ENCODE measurements at regions not wholly inside any gene's neighbourhood (a gene's known extent, or its start where the extent isn't known, plus 50 kb on each side); places are given as distances from the start of the nearest gene placed in this dataset.

- TF ChIP-seq CTCF (IDR thresholded peaks at IDR 0.05) (no peak), NFIC (IDR thresholded peaks at IDR 0.05; ENCODE audit: borderline replicate concordance) (no peak)
Observed at GRCh38 chr5:130331332-130331731, 427.1 kb downstream of the CHSY3 start.
